Calu3 (cell line): ENCODE measurements at regions not wholly inside any gene's neighbourhood (a gene's known extent, or its start where the extent isn't known, plus 50 kb on each side); places are given as distances from the start of the nearest gene placed in this dataset.

Source experiments
- BruUV-seq: library from RNA; stranded (reverse); fragments of 400-500 nt; replicated peaks from 2 replicates; lab custom pipeline; 2021; lab: Mats Ljungman, UMichigan
- CTCF ChIA-PET: fragments of 300-600 bp; sonication (Branson Sonifier 250); formaldehyde crosslinking; loops from one replicate; lab custom pipeline; 2022; ENCODE audit warnings: antibody characterized with exemption; lab: Charles Lee
- DNase-seq: peaks from one replicate; pipeline ENCODE4 v3.0.0; 2022
- H3K27ac Mint-ChIP-seq: one replicate; pipeline ENCODE4 v1.8.0; 2022; ENCODE audit warnings: mixed read lengths; ENCODE audit not compliant: unreplicated experiment
- H3K27me3 Mint-ChIP-seq: one replicate; pipeline ENCODE4 v1.8.0; 2022; ENCODE audit warnings: mixed read lengths; ENCODE audit not compliant: unreplicated experiment
- H3K36me3 Mint-ChIP-seq: one replicate; pipeline ENCODE4 v1.8.0; 2022; ENCODE audit warnings: mild to moderate bottlenecking, moderate library complexity, mixed read lengths; ENCODE audit not compliant: insufficient read depth, unreplicated experiment
- H3K4me1 Mint-ChIP-seq: one replicate; pipeline ENCODE4 v1.8.0; 2022; ENCODE audit warnings: mild to moderate bottlenecking, low read depth, mixed read lengths; ENCODE audit not compliant: unreplicated experiment
- H3K4me3 Mint-ChIP-seq: one replicate; pipeline ENCODE4 v1.8.0; 2022; ENCODE audit warnings: mild to moderate bottlenecking, low read depth, moderate library complexity, mixed read lengths; ENCODE audit not compliant: unreplicated experiment
- H3K9me3 Mint-ChIP-seq: one replicate; pipeline ENCODE4 v1.8.0; 2022; ENCODE audit warnings: low read depth, mixed read lengths; ENCODE audit not compliant: unreplicated experiment
- intact Hi-C: fragments of 100-400 bp; cut with micrococcal nuclease; formaldehyde crosslinking; loops from one replicate; pipeline ENCODE4 v1.10.0; 2022; ENCODE audit not compliant: unreplicated experiment
- TF ChIP-seq, protein P1 (sequence below): fragments of 200-600 bp; IDR thresholded peaks from one replicate; pipeline ENCODE4 v1.8.0; 2022; ENCODE audit warnings: antibody characterized with exemption; ENCODE audit not compliant: unreplicated experiment

DNA sequence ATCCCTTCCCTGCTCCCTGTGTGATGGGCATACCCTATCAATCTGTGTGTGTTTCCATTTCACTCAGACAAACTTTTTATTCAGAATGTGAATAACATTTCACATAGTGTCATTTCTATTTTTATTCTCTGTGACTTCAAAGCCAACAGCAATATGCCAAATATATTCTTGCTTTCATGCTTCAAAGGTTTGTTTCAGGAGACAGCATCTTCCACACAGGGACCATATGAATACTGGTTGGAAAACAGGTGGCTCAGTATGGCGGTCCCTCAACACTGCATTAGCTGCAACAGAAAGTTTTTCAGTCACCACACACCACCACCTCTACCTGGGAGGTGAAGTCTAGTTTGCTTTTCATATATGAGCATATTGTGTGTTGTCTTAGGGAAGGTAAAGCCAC lies 111.0 kb upstream of the PTPN3 start:
- H3K4me3 Mint-ChIP-seq: no peak overlapping the region
- intact Hi-C loops: no loop called here
- CTCF ChIA-PET: no interaction called here
- TF ChIP-seq, protein P1, sequence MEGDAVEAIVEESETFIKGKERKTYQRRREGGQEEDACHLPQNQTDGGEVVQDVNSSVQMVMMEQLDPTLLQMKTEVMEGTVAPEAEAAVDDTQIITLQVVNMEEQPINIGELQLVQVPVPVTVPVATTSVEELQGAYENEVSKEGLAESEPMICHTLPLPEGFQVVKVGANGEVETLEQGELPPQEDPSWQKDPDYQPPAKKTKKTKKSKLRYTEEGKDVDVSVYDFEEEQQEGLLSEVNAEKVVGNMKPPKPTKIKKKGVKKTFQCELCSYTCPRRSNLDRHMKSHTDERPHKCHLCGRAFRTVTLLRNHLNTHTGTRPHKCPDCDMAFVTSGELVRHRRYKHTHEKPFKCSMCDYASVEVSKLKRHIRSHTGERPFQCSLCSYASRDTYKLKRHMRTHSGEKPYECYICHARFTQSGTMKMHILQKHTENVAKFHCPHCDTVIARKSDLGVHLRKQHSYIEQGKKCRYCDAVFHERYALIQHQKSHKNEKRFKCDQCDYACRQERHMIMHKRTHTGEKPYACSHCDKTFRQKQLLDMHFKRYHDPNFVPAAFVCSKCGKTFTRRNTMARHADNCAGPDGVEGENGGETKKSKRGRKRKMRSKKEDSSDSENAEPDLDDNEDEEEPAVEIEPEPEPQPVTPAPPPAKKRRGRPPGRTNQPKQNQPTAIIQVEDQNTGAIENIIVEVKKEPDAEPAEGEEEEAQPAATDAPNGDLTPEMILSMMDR: no peak
- H3K36me3 Mint-ChIP-seq: no peaks in the 10 kb centered on the region
- H3K27me3 Mint-ChIP-seq: peaks cover 37% of the 10 kb centered on the region
- H3K9me3 Mint-ChIP-seq: no peaks in the 10 kb centered on the region
- no peak for DNase-seq
- no TSS peak for BruUV-seq
- H3K4me1 Mint-ChIP-seq: no peaks in the 10 kb centered on the region
- H3K27ac Mint-ChIP-seq: no peak overlapping the region

DNA sequence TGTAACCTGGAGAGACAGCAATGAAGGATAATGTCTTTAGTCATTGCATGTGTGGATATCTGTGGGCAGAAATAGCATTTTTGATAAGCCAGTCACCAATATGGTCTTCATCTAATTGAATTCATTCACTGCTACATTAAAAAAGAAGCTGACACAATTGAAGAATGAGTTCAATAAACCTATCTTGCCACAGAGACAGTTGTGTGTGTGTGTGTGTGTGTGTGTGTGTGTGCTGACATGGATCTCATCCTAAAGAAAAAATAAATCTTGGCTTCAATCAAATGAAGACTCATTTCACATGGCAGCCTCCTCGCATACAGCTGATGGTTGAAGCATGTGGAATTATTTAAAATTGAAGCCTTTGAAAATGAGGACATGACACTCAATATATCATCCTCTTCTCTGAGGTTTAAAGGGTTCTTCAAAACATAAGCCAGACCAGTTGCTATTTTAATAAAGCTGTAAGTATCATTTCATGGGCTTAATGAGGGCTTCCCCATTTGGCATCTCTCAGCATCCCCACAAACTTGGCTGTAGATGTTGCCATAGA lies 118.5 kb upstream of the PTPN3 start:
- TF ChIP-seq, protein P1: no peak
- CTCF ChIA-PET: no interaction called here
- no TSS peak for BruUV-seq
- no peak overlapping the region for H3K27ac Mint-ChIP-seq
- H3K4me3 Mint-ChIP-seq: no peak overlapping the region
- H3K27me3 Mint-ChIP-seq: peaks cover 35% of the 10 kb centered on the region
- H3K9me3 Mint-ChIP-seq: no peaks in the 10 kb centered on the region
- intact Hi-C loops: no loop called here
- no peak for DNase-seq
- H3K36me3 Mint-ChIP-seq: no peaks in the 10 kb centered on the region
- no peaks in the 10 kb centered on the region for H3K4me1 Mint-ChIP-seq

DNA sequence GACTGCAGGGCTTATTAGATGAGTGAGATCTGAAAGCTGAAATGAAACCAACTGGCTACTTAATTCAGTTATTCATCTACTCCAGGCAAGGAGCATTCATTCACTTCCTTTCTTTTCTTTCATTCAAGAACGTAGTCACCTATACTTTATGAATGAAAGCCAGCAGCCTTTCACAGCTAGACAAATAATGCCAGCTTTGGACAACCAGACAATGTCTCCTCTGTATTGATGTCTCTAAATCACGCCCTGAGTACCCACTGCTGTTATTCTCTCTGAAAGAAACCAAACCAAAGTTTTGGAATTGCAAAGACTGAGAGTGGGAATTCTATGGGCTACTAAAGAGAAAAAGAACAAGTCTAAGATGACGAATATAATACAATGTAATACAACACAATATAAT lies 121.2 kb upstream of the PTPN3 start:
- TF ChIP-seq, protein P1: no peak
- BruUV-seq: no TSS peak
- Mint-ChIP-seq H3K27me3 (peaks cover 22% of the 10 kb centered on the region), H3K9me3 (no peaks in the 10 kb centered on the region), H3K27ac (no peak overlapping the region), H3K36me3 (no peaks in the 10 kb centered on the region), H3K4me3 (no peak overlapping the region), H3K4me1 (no peaks in the 10 kb centered on the region)
- no peak for DNase-seq
- CTCF ChIA-PET: no interaction called here
- intact Hi-C loops: no loop called here

DNA sequence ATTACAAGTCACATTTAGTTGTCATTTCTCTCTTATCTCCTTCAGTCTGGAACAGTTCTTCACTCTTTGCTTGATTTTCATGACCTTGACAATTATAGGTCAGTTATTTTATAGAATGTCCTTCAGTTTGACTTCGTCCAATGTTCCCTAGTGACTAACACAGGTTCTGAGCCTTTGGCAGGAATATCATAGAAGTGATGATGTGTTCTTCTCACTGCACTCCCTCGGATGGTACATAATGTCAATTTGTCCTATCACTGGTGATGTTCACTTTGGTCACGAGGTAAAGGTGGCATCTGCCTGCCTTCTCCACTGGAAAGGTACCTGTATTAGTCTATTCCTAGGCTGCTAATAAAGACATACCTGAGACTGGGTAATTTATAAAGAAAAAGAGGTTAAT lies 126.0 kb upstream of the PTPN3 start:
- no TSS peak for BruUV-seq
- CTCF ChIA-PET: no interaction called here
- peaks cover 3% of the 10 kb centered on the region for H3K9me3 Mint-ChIP-seq
- H3K36me3 Mint-ChIP-seq: no peaks in the 10 kb centered on the region
- TF ChIP-seq, protein P1: no peak
- H3K4me1 Mint-ChIP-seq: no peaks in the 10 kb centered on the region
- DNase-seq: no peak
- peaks cover 43% of the 10 kb centered on the region for H3K27me3 Mint-ChIP-seq
- no peak overlapping the region for H3K27ac Mint-ChIP-seq
- intact Hi-C loops: no loop called here
- H3K4me3 Mint-ChIP-seq: no peak overlapping the region
